ENCODE measurements at regions not wholly inside any gene's neighbourhood (a gene's known extent, or its start where the extent isn't known, plus 50 kb on each side); places are given as distances from the start of the nearest gene placed in this dataset.
A peak's percentile ranks its signal among the peaks of the same experiment; 100 is the strongest.

DNA sequence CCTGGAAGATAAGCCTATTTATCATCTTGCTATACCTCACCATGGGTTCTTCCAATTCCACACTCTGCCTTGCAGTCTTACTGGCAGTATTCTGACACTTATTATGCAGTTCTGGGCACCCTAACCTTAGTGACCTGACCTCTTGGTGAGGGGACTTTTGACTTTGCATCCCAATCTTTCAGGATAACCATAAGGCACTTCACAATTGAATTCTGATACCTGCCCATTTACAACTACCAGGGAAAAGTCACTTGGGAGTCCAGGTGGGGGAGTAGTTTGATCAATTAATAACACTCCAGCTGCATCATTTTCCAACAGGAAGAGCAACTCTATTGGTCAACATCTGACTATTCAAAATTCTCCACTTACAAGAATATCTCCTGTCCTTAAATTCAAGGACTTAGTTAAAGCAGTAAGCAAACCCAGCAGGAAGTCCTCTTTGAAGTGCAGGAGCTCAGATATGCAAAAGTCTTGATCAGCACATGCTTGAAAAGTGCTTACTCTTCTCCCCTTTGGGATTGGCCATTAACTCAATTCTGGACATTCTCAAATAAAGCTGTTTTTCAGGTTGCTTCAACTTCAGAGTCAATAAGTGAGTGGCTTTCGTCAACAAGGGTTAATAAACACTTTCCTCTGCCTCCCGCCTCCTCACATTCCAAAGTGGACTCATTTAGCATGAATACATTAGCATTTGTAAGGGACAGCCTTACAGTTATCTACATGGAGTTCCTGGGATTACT is 177.4 kb upstream of the NRIP1 start:
- no peak for DNase-seq (ENCODE audit: low read depth)

GRCh38 chr21:15242906-15243305 is 178.1 kb upstream of the NRIP1 start:
- no peak for DNase-seq (ENCODE audit: low read depth)

GRCh38 chr21:15243406-15243805 is 178.6 kb upstream of the NRIP1 start:
- DNase-seq (ENCODE audit: low read depth), result no peak

DNA sequence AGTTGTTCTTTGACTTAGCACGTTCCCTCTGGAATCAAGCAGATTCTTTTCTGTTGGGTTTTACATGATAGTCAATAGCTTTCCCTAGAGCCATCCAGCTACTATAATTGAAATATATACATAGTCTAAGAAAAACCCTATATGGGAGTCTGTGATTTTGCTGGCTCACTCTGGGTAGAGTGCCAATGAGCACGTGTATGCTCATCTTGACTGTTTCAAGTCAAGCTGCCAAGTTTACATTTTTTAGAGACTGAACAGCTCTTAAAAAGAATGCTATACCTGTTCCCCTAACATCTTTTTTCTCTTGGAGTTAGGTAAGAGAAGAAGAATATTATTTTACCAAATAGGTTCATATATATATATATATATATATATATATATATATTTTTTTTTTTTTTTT is 182.8 kb upstream of the NRIP1 start:
- no peak for DNase-seq (ENCODE audit: low read depth)

DNA sequence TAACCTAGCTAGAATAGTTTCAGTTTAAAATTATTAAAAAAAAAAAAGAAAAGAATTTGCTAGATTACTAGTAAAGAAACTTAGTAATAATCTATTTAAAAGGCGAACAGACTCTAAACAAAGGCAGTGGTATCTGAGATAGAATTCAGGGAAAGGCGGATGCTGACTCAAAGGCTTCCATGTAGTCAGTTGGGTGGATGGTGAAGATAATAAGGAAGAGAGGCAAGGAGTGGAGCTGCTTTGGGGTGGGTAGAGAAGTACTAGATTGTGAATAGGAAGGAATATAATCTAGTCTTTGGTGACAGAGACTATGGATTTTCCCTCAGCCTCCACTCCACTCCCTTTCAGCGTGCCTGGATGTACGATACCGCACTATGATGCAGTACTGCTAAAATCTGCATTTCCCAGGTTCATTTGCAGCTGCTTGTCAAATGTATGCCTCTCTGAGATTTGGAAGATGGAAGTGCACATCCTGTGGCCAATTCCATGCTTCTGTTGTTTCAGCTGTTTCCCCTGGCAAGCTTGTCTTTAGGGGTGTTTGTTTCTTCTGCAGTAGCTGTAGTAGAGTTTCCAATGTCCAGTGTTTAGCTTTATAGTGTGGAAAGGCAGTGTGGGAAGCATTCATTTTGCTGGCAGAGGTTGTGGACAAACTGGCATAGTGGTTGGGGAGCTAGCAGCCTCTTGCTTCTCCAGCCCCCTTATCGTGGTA is 184.6 kb upstream of the NRIP1 start:
- peak; percentile 2 for DNase-seq (ENCODE audit: low read depth)

GRCh38 chr21:15250384-15250783 is 185.6 kb upstream of the NRIP1 start:
- DNase-seq (ENCODE audit: low read depth), result peak; percentile 10

- DNase-seq (ENCODE audit: low read depth), result no peak
These were observed 187.6 kb upstream of the NRIP1 start for GRCh38 chr21:15252431-15252830.

GRCh38 chr21:15254111-15254510 is 189.3 kb upstream of the NRIP1 start:
- DNase-seq (ENCODE audit: low read depth), result no peak

DNA sequence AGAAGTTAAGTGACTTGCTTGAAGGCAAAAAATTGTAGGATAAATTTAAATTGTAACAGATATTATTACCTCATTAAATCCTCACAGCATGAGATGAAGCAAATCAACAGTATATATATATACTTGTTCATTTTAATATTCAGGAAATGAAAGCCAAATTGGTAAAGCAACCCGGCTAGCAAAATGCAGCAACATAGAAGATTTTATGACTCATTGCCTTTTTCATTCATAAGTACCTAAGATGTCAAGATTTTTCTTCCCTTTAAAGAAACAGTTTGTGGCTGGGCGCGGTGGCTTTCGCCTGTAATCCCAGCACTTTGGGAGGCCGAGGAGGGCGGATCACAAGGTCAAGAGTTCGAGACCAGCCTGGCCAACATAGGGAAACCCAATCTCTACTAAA is 190.5 kb upstream of the NRIP1 start:
- DNase-seq (ENCODE audit: low read depth), result no peak

- DNase-seq (ENCODE audit: low read depth), result no peak
These were observed 191.0 kb upstream of the NRIP1 start for GRCh38 chr21:15255763-15256162.

DNA sequence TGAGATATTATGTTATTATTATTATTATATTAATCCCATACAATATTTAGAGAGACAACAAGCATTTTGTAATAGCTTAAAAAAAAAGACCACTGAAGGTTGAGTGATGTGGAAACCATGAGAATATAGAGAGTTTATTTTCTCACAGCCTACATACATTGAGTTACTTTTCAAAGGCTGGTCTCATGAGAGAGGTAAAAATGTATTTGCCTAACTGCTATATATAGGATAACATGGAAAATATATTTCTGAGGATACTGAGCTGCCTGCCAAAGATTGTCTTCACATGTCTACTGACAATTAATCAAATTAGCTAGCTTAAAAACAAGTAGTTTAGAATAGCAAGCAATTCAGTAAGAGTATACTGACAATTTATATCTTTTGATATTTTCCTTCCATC is 192.2 kb upstream of the NRIP1 start:
- no peak for DNase-seq (ENCODE audit: low read depth)

DNA sequence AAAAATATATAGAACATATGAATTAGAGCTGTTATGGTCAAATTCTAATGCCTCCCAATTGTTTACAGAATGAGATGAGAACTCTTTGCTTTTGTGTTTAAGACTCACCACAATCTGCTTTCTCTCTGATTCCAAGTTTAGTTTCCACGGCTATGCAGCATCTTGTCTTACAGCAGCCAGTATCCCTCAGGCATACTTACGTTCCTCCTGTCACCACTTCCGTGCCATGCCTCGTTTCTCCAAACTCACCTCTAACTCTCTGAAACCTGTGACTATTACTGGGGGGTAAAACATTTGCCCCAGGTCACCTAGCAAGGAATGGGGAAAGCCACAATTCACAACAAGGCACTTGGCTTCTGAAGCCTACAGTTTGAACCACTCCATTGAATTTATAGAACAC is 192.8 kb upstream of the NRIP1 start:
- peak; percentile 3 for DNase-seq (ENCODE audit: low read depth)

- DNase-seq (ENCODE audit: low read depth), result no peak
These were observed 195.0 kb upstream of the NRIP1 start for GRCh38 chr21:15259824-15260223.

DNA sequence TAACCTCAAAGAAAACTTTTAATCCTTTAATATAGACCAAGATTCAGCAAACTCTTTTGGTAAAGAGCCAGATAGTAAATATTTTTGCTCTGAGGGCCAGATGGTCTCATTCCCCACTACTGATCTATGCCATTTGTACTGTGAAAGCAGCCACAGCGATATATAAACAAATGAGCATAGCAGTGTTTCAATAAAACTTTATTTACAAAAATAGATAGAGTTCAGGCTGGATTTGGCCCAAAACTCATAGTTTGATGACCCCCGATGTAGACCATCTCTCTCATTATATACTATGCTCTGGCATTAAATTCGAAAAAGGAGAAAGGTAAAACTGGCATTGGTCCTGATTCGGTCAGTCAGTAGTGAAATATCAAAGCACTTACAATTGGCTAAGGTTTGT is 195.8 kb upstream of the NRIP1 start:
- DNase-seq (ENCODE audit: low read depth), result no peak

GRCh38 chr21:15264084-15264665 is 199.4 kb upstream of the NRIP1 start:
- no peak for DNase-seq (ENCODE audit: low read depth)

GRCh38 chr21:15272171-15272570 is 207.4 kb upstream of the NRIP1 start:
- DNase-seq (ENCODE audit: low read depth), result no peak

GRCh38 chr21:15272591-15272990 is 207.8 kb upstream of the NRIP1 start:
- DNase-seq (ENCODE audit: low read depth), result no peak

DNA sequence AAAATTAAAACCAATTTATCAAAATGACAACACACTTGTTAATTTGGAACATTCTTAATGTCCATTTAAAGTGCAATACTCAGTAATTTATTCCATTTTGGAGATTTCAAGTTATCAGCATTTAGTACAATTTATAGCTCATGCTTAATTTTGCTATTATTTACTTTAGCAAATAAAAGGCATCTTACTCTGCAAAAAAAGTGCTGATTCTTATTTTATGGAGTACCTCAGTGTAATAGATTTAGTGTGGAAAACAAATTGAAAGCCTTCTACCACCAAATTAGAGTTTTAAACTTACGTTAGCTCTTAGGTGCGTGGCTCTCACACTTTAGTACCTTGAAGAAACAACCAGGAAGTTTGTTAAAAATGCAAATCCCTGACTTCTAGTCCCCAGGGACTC is 208.4 kb upstream of the NRIP1 start:
- DNase-seq (ENCODE audit: low read depth), result no peak

- no peak for DNase-seq (ENCODE audit: low read depth)
These were observed 210.1 kb upstream of the NRIP1 start for GRCh38 chr21:15274701-15275485.

DNA sequence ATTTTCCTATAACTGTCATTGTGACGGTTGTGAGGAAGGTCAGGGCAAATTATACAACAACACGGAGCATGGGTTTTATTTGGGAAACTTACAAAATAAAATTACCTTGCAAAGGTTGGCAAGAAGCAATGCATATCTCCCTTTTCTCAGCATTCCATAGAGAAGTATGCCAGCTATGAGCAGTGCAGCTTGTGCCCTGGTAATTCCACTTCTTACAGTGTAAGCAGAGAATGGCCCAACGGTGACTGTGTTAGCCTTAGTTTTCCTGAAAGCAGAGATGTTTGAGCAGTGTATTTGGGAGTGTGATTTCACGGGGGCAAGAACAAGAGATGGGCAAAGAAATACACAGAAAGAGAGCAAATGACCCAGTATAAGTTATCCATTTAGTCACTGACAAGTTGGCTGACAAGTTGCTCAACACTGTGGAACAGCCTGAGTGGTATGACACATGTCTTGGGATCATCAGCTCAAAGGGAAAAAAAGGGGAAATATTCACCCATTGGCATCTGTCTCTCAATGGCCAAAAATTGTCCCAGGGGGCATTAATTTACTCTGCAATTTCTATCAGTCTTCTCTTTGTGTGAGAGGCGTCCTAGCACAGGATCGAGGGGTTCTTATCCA is 210.9 kb upstream of the NRIP1 start:
- DNase-seq (ENCODE audit: low read depth), result no peak

DNA sequence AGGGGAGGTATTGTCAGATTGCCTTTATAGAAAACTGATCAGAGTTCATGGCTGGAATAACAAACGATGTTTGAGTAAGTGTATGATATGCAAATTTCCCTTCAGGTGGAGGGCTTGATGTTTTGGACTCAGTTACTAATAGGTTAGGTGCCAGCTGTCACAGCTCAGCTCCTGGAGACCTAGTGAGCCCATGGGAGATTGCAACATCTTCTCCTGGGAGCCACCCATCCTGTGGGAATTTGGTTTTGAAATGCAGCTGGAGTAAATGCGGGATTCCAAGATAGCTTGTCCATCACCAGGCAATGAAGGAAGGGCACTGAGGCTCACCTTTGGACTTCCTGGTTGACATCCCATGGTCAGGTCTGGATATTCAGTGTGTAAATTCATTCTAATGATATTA is 211.4 kb upstream of the NRIP1 start:
- DNase-seq (ENCODE audit: low read depth), result no peak

- no peak for DNase-seq (ENCODE audit: low read depth)
These were observed 212.7 kb upstream of the NRIP1 start for GRCh38 chr21:15277466-15277865.

Data from RPMI7951 (cell line).